ENCODE measurements at regions not wholly inside any gene's neighbourhood (a gene's known extent, or its start where the extent isn't known, plus 50 kb on each side); places are given as distances from the start of the nearest gene placed in this dataset.

DNA sequence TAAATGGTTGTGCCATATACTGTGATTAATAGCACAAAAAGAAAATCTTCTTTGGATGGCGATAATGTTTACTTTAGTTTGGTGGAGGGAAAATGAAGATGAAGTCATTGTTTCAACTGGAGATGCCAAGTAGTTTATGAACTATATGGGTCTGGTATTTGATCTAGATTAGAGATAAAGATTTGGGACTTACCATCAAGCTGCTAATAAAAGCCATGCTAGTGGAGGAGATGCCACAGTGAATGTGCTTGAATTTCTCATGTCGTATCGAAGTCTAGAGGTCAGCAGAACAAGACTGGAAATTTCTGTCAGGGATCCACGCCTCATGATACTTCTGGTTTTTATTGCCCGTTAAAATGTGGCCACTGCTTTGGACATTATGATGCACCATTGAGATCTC lies 742.0 kb downstream of the NCAM2 start:
- Histone ChIP-seq H3K9me3 (no peaks in the 10 kb centered on the region), H3K4me1 (no peaks in the 10 kb centered on the region), H3K27ac (no peak overlapping the region), H3K36me3 (no peaks in the 10 kb centered on the region), H3K27me3 (no peaks in the 10 kb centered on the region), H3K4me3 (no peak overlapping the region)
- TF ChIP-seq, protein P1, sequence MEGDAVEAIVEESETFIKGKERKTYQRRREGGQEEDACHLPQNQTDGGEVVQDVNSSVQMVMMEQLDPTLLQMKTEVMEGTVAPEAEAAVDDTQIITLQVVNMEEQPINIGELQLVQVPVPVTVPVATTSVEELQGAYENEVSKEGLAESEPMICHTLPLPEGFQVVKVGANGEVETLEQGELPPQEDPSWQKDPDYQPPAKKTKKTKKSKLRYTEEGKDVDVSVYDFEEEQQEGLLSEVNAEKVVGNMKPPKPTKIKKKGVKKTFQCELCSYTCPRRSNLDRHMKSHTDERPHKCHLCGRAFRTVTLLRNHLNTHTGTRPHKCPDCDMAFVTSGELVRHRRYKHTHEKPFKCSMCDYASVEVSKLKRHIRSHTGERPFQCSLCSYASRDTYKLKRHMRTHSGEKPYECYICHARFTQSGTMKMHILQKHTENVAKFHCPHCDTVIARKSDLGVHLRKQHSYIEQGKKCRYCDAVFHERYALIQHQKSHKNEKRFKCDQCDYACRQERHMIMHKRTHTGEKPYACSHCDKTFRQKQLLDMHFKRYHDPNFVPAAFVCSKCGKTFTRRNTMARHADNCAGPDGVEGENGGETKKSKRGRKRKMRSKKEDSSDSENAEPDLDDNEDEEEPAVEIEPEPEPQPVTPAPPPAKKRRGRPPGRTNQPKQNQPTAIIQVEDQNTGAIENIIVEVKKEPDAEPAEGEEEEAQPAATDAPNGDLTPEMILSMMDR (IDR thresholded peaks at IDR 0.05) = no peak
- no peak for TF ChIP-seq POLR2A (IDR thresholded peaks at IDR 0.05)
- 51% methylated on average over 2 of the region's 5 CpGs for WGBS (ENCODE audit: insufficient coverage, low coverage, low lambda C conversion rate, missing lambda C conversion rate)
- DNase-seq (no peak), ATAC-seq (no peak)
- intact Hi-C loops (cut with DNase I) = no loop called here

DNA sequence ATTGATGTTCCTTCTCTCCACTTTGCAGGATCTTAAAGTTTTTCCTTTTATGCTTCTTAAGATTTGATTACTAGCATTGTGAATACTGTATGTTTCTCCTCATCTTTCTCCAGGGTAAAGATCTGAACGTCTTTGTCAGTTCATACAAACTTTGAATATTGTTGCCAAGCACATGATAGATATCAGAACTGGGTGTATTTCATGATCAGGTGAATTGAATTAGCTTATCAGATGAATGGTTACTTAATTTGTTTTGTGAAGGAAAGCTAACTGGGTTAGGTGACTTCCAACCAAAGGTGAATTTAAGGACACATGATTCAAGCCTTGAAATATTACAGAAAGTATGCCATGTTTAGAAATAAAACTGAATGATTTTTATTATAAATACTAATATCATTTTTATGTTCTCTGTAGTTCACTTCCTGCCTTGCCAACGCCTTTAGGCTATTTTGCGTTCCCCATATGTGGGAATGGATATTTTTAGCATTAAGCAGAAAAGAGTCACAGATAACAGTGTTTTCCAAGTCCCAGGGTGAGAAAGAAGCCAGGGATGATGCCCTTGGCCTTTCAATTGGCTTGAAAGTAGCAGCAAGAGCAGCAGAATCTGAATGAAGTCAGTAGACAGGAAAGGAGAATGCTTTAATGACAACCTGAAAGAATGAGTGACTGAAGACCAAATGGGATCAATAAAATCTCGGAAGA lies 752.1 kb downstream of the NCAM2 start:
- intact Hi-C loops (cut with DNase I) = no loop called here
- DNase-seq = no peak
- Histone ChIP-seq H3K4me3 (no peak overlapping the region), H3K27me3 (no peaks in the 10 kb centered on the region), H3K4me1 (no peaks in the 10 kb centered on the region), H3K27ac (no peak overlapping the region), H3K9me3 (no peaks in the 10 kb centered on the region), H3K36me3 (no peaks in the 10 kb centered on the region)
- TF ChIP-seq, protein P1 (IDR thresholded peaks at IDR 0.05) = no peak
- TF ChIP-seq POLR2A (IDR thresholded peaks at IDR 0.05) = no peak
- ATAC-seq = no peak
- 36% methylated on average over 4 of the region's 4 CpGs for WGBS (ENCODE audit: insufficient coverage, low coverage, low lambda C conversion rate, missing lambda C conversion rate)

DNA sequence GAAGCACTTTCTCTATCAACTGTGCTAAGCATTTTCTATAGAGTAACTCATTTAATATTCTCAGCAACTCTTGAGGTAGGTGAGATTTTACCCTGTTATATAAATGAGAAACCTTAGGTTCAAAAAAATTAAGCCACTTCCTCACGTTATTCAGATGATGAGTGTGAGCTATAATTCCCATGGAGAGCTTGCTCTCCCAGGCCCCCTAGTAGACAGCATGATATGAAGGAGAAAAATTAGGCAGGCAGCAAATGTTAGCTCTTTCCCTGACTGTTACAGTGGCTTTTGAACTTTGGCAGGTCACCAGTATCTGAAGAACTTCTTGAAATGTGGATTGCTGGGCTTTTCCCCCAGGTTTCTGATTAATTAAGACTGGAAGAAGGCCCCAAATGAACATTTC lies 753.1 kb downstream of the NCAM2 start:
- Histone ChIP-seq H3K36me3 (no peaks in the 10 kb centered on the region), H3K27me3 (no peaks in the 10 kb centered on the region), H3K4me1 (no peaks in the 10 kb centered on the region), H3K4me3 (no peak overlapping the region), H3K9me3 (no peaks in the 10 kb centered on the region), H3K27ac (no peak overlapping the region)
- TF ChIP-seq, protein P1 (IDR thresholded peaks at IDR 0.05) = peak in 2 of 4 donors; percentile 42 to 63
- no peak for TF ChIP-seq POLR2A (IDR thresholded peaks at IDR 0.05)
- DNase-seq (no peak), ATAC-seq (peak in 1 of 4 donors; percentile 78)
- intact Hi-C loops (cut with DNase I) = no loop called here
- WGBS (ENCODE audit: insufficient coverage, low coverage, low lambda C conversion rate, missing lambda C conversion rate) = 8% methylated on average over 1 of the region's 1 CpG

DNA sequence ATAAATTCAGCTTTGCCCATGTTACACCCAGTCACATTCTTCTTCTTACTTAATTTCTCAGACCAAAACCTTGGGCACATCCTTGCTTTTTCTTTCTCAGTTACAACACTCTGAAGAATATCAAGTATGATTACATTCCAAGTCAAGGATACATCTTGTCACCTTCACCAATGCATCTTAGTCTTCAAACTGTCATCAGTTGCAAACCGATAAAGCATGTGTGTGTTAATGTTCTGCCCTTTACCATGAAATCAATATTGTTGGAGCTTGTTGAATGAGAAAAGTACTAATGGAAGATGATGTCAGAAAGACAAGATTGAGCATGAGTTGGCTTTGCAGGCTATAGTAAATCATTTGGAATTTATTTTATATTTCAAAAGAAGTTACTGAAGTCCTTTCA lies 764.6 kb downstream of the NCAM2 start:
- no peaks in the 10 kb centered on the region for H3K4me1 ChIP-seq
- H3K4me3 ChIP-seq = no peak overlapping the region
- TF ChIP-seq, protein P1 (IDR thresholded peaks at IDR 0.05) = no peak
- no peak for TF ChIP-seq POLR2A (IDR thresholded peaks at IDR 0.05)
- no peak for DNase-seq
- 67% methylated on average over 1 of the region's 1 CpG for WGBS (ENCODE audit: insufficient coverage, low coverage, low lambda C conversion rate, missing lambda C conversion rate)
- intact Hi-C loops (cut with DNase I) = no loop called here
- ATAC-seq = no peak
- no peaks in the 10 kb centered on the region for H3K27me3 ChIP-seq
- H3K36me3 ChIP-seq = no peaks in the 10 kb centered on the region
- H3K27ac ChIP-seq = no peak overlapping the region
- no peaks in the 10 kb centered on the region for H3K9me3 ChIP-seq

All from right lobe of liver (tissue), 6 donors.